ENCODE measurements at regions not wholly inside any gene's neighbourhood (a gene's known extent, or its start where the extent isn't known, plus 50 kb on each side); places are given as distances from the start of the nearest gene placed in this dataset.

- DNase-seq: no peak
Observed at GRCh38 chr1:185581020-185581419, 153.2 kb upstream of the HMCN1 start.

DNA sequence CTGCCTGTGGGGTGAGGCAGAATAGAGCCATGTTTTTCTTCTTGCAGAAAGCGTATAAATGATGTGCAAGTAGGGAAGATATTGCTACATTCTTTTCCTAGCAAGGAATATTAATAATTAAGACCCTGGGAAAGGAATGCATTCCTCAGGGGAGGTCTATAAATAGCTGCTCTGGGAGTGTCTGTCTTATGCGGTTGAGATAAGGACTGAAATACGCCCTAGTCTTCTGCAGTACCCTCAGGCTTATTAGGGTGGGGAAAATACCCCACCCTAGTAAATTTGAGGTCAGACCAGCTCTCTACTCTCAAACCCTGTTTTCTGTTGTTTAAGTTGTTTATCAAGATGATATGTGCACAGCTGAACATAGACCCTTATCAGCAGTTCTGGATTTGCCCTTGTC is 155.9 kb upstream of the HMCN1 start:
- no peak for DNase-seq

GRCh38 chr1:185574139-185574875 is 159.9 kb upstream of the HMCN1 start:
- DNase-seq: no peak

DNA sequence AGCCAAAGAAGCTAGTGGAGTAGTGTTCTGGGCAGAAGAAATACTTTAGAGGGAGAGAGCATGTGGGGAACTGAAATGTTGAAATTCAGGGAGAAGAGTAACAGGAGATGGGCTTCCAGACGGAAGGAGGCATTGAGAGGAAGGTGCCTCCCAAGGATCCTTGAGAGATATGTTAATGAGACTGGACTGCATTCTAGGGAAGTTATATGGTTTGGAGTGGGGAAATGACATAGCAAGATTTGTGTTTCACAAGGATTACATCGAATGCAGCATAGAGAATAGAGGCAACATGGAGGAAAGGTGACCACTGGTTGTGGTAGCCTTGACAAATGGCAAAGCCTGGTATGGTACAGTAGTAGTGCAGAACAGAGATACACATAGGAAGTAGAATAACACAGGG is 160.5 kb upstream of the HMCN1 start:
- no peak for DNase-seq

DNA sequence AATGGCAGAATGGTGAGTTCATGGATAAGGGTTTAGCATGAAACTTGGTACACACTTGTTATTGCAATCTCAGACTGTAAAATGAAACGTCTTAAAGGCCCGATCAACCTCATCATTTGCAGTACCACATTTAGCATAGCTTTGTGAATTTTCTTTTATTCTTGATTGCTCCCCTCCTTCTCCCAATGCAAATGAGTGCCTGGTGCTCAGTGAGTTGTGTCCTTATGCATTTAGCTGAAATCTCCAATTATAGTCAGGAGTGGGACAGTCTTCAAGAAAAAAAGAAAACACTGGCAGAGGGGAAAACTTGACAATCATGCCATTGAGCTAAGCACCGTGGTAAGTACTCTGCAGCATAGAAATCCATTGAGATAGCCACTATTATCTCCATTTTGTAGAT is 161.0 kb upstream of the HMCN1 start:
- no peak for DNase-seq

- no peak for DNase-seq
Observed at GRCh38 chr1:185570962-185571361, 163.2 kb upstream of the HMCN1 start.

GRCh38 chr1:185568155-185569123 is 165.8 kb upstream of the HMCN1 start:
- DNase-seq: no peak

- DNase-seq: no peak
Observed at GRCh38 chr1:185567440-185567839, 166.8 kb upstream of the HMCN1 start.

- peak in 1 of 2 donors; percentile 16 for DNase-seq
Observed at GRCh38 chr1:185566995-185567394, 167.2 kb upstream of the HMCN1 start.

GRCh38 chr1:185565302-185565701 is 168.9 kb upstream of the HMCN1 start:
- DNase-seq: no peak

- DNase-seq: no peak
Observed at GRCh38 chr1:185564816-185565215, 169.4 kb upstream of the HMCN1 start.

DNA sequence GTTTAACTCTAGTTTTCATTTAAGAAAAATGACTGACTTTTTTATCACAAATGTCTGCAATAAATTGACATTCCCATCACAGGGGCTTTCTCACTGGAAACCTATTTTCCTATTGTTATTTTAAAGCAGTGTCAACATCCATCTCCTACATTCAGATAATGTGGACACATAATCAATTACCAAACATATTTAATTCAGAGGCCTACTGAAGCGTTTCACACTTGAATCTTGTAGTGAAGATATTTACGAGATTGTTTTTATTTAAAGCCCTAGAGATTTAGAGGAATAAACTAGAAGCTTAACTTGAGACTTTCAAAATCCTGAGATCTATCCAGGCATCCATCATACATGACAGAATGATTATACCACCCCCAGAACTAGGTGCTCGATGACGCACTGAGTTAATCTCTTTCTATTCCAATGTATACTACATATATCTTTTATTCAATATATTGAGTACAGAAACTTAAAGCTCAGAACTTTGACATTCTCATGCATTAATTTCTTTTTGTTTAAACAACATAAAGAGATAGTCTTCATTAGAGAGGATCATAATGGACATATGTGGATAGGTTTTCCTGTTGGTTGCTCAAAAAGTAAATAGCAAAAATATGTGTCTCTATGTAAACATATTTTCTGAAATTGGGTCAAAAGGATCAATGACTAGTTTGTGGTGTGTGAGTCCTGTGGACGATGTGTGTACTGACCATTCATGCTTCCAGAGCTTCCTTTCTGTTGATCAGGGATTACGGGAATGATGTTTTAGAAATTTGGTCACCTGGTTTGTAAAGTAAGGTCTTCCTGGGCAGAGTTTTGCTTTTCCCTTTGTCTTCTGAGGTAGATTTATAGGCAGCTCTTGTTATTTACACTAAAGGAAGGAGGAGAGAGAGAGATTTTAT is 171.5 kb upstream of the HMCN1 start:
- no peak for DNase-seq

DNA sequence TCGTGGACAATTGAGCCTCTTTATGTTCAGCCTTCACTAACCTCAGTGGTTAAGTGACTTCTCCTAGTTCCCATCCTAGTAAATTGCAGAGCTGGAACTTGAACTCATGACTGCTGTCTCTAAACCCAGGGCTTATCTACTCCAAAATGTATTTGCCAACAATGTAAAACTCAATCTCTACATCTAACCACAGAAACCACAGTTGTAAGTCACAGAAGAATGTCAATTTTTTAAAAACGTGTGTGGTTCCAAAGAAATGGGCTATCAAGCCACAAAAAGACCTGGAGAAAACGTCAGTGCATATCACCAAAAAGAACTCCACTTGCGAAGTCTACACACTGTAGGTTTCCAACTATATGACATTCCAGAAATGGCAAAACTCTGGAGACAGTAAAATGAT is 172.6 kb upstream of the HMCN1 start:
- no peak for DNase-seq

DNA sequence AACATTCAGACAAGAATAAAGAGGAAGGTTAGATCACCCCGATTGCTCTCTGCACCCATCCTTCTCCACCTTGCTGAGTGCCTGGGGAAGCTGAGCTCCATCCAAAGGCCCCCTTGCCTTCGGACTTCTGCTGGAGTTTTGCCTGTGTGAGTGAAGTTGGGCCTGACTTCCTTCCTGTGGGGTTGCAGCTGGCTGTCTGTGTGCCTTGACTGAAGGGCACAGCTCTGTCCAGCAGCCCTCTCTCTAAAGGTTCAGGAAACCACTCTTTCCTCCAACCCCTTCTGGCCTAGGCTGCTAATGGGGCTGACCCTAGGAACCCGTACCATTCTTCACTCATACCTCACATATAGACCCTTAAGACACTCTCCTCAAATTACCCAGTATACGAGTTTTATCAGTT is 173.4 kb upstream of the HMCN1 start:
- DNase-seq: no peak

- DNase-seq: no peak
Observed at GRCh38 chr1:185559684-185560331, 174.4 kb upstream of the HMCN1 start.

- no peak for DNase-seq
Observed at GRCh38 chr1:185559151-185559550, 175.0 kb upstream of the HMCN1 start.

GRCh38 chr1:185556561-185556960 is 177.6 kb upstream of the HMCN1 start:
- DNase-seq: no peak

- DNase-seq: no peak
Observed at GRCh38 chr1:185555743-185556142, 178.4 kb upstream of the HMCN1 start.

DNA sequence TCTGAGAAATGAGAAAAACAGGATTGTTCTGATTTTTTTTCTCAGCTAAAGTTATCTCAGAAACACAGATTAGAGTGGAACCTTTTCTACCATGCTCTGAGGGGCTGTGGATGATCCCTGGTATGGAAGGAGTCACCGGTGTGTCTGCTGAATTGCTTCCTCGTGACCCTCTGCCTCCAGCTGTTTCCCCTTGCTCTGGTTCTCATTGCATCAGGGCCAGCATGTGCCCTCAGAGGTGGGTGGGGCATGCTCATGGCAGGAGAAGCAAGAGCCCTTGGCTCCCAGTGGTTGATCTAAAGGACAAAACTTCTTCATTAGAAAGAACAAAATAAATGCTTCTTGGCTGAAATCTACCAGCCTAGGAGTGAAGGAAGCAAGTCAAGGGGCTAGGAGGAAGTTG is 183.2 kb upstream of the HMCN1 start:
- DNase-seq: no peak

DNA sequence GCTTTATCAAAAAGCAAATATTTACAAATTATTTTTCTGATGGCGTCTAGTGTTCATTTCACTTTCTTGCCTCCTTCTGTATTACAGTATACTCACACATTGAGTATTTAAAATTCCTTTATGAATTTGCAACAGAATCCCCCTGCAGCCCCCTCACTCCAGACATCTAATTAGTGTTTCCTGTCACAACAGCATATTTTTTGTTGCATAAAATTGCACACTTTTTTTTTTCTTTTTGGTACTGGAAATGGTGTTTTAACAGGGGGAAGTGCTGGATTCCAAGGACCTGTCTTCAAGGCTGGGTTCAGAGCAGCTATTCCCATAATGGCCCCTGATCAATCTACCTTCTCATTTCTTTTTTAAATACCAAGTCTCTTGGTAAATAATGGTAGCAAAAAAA is 184.3 kb upstream of the HMCN1 start:
- no peak for DNase-seq

DNA sequence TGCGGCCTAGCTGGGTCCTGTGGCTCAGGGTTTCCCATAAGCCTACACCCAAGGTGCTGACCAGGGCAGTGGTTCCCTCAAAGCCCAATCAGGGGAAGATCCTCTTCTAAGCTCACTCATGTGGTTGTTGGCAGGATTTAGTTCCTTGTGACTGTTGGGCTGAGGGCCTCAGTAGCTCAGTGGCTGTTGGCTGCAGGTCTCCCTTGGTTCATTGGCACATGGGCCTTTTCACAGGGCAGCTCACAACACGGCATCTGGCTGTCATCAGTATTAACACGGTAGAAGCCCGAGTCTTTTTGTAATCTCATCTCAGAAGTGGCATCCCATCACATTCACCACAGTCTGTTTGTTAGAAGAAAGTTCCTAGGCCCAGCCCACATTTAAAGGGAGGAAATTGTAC is 188.2 kb upstream of the HMCN1 start:
- DNase-seq: no peak
